Natural killer cell (primary cell): ENCODE measurements at regions not wholly inside any gene's neighbourhood (a gene's known extent, or its start where the extent isn't known, plus 50 kb on each side); places are given as distances from the start of the nearest gene placed in this dataset.

Source experiments
- ATAC-seq, 3 donors: fragments of 150-1000 bp in 2 of 3; fragments of 200-7000 bp in 1 of 3; cut with Tn5 transposase; 1 replicate in 1 of 3; 2 replicates in 2 of 3; pipeline ENCODE4 v1.10.0; 2021; ENCODE audit warnings: mild to moderate bottlenecking in 2 of 3, moderate library complexity in 2 of 3
- DNase-seq, 2 donors: peaks; one replicate each; pipeline versions ENCODE4 v3.0.0 to v3.0.0-alpha.2; 2013 to 2021; ENCODE audit warnings: mixed read lengths in 1 of 2
- H3K27ac ChIP-seq: one replicate; pipeline ENCODE4 v1.5.1; 2013; ENCODE audit warnings: mild to moderate bottlenecking, low read length
- H3K27me3 ChIP-seq: one replicate; pipeline ENCODE4 v1.6.1; 2013; ENCODE audit warnings: low read length; ENCODE audit not compliant: control insufficient read depth, insufficient read depth
- H3K36me3 ChIP-seq: one replicate; pipeline ENCODE4 v1.6.1; 2013; ENCODE audit warnings: low read length; ENCODE audit not compliant: control insufficient read depth, insufficient read depth
- H3K4me1 ChIP-seq: one replicate; pipeline ENCODE4 v1.6.1; 2013; ENCODE audit warnings: low read length; ENCODE audit not compliant: control insufficient read depth, insufficient read depth
- H3K4me3 ChIP-seq: one replicate; pipeline ENCODE4 v1.5.1; 2013; ENCODE audit warnings: low read length
- H3K9me3 ChIP-seq: one replicate; pipeline ENCODE4 v1.6.1; 2013; ENCODE audit warnings: low read length; ENCODE audit not compliant: control insufficient read depth, insufficient read depth
- H3K27ac Mint-ChIP-seq, 2 donors: one replicate each; pipeline ENCODE4 v1.8.0; 2022; ENCODE audit warnings: mild to moderate bottlenecking in 2 of 2, mixed read lengths in 2 of 2, moderate library complexity in 1 of 2
- H3K27me3 Mint-ChIP-seq, 2 donors: one replicate each; pipeline ENCODE4 v1.8.0; 2022; ENCODE audit warnings: low read depth in 2 of 2, mixed read lengths in 2 of 2
- H3K36me3 Mint-ChIP-seq: one replicate; pipeline ENCODE4 v1.8.0; 2022; ENCODE audit warnings: mixed read lengths
- H3K4me1 Mint-ChIP-seq, 2 donors: one replicate each; pipeline ENCODE4 v1.8.0; 2022; ENCODE audit warnings: mixed read lengths in 2 of 2
- H3K4me3 Mint-ChIP-seq: one replicate; pipeline ENCODE4 v1.8.0; 2022; ENCODE audit warnings: mild to moderate bottlenecking, moderate library complexity, mixed read lengths
- H3K9me3 Mint-ChIP-seq, 2 donors: one replicate each; pipeline ENCODE4 v1.8.0; 2022; ENCODE audit warnings: mixed read lengths in 2 of 2
- CTCF ChIP-seq: fragments of 200-600 bp; IDR thresholded peaks from one replicate; pipeline ENCODE4 v1.8.0; 2022; ENCODE audit warnings: antibody characterized with exemption
- WGBS: methylation state at CpG from one replicate; pipeline ENCODE4 v1.1.7; 2013; ENCODE audit warnings: missing lambda C conversion rate; ENCODE audit not compliant: insufficient coverage; 5-methylcytosine and 5-hydroxymethylcytosine counted together
- intact Hi-C: fragments of 100-400 bp; cut with micrococcal nuclease; formaldehyde crosslinking; loops from one replicate; pipeline ENCODE4 v1.14.2; 2022

DNA sequence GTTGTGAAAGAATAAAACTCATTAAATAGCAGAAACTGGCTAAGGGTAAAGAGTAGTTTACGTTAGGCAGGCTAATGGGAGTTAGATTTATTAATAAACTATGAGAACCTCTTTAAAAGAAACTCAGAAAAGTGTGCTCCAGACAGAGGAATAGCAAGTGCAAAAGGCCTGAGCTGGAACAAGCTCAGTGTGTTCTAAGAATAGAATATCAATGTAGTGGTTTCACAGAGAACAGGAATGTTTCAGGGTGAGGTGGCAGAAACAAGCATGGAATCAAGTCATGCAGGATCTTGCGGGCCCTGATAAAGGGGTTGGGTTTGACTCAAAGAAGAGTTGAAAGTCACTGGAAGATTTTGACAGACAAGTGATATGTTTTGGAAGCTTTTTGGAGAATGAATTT, 164.0 kb upstream of the HS3ST3A1 start:
- Mint-ChIP-seq H3K36me3 (no peaks in the 10 kb centered on the region), H3K4me1 (no peaks in the 10 kb centered on the region)
- WGBS, result 90% methylated on average over 2 of the region's 2 CpGs

DNA sequence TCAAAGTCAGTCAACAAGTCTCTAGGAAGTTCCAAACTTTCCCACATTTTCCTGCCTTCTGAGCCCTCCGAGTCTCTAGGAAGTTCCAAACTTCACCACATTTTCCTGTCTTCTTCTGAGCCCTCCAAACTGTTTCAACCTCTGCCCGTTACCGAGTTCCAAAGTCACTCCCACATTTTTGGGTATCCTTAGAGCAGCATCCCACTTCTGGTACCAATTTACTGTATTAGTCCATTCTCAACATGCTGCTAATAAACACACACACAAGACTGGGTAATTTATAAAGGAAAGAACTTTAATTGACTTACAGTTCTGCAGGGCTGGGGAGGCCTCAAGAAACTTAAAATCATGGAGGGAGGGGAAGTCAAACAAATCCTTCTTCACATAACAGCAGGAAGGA, 169.0 kb upstream of the HS3ST3A1 start:
- TF ChIP-seq CTCF, result no peak
- H3K4me3 ChIP-seq, result no peak overlapping the region
- WGBS, result 90% methylated on average over 3 of the region's 3 CpGs
- ATAC-seq (no peak), DNase-seq (no peak)
- no peaks in the 10 kb centered on the region for H3K36me3 ChIP-seq
- Mint-ChIP-seq H3K36me3 (no peaks in the 10 kb centered on the region), H3K27me3 (peaks cover 10 to 22% of the 10 kb centered on the region in 2 donors), H3K4me3 (no peak overlapping the region), H3K9me3 (peaks cover 0 to 7% of the 10 kb centered on the region in 2 donors), H3K4me1 (no peaks in the 10 kb centered on the region), H3K27ac (no peak overlapping the region)
- no peak overlapping the region for H3K27ac ChIP-seq
- peaks cover 13% of the 10 kb centered on the region for H3K9me3 ChIP-seq
- H3K4me1 ChIP-seq, result no peaks in the 10 kb centered on the region
- intact Hi-C loops, result no loop called here
- no peaks in the 10 kb centered on the region for H3K27me3 ChIP-seq

More for the DNA sequence above, 164.0 kb upstream of the HS3ST3A1 start:
- no peaks in the 10 kb centered on the region for H3K4me1 ChIP-seq
- Mint-ChIP-seq H3K9me3 (peaks cover 0 to 5% of the 10 kb centered on the region in 2 donors), H3K4me3 (no peak overlapping the region), H3K27ac (no peak overlapping the region), H3K27me3 (peaks cover 13 to 22% of the 10 kb centered on the region in 2 donors)
- H3K9me3 ChIP-seq, result peaks cover 12% of the 10 kb centered on the region
- H3K27me3 ChIP-seq, result no peaks in the 10 kb centered on the region
- ATAC-seq, result no peak
- intact Hi-C loops, result no loop called here
- no peak overlapping the region for H3K27ac ChIP-seq
- no peak for TF ChIP-seq CTCF
- no peak for DNase-seq
- no peak overlapping the region for H3K4me3 ChIP-seq
- no peaks in the 10 kb centered on the region for H3K36me3 ChIP-seq

DNA sequence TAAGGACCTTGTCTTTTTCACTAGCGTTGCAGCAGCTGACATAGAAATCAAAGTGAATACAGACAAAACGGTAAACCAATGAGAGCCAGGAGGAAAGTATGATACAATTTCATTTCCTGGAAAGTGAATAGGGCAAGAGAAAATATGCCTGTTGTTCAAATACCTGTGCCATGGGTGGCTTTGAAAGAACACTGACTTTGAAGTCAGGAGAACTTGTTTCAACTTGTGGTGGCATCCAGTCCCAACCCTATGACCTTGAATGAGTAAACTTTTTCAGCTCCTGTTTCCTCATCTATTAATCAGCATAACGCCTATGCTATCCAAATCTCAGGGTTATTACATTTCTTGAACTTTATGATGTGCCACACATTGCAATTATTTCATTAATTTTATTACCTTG, 173.7 kb upstream of the HS3ST3A1 start:
- WGBS, result 35% methylated on average over 3 of the region's 3 CpGs
- no peaks in the 10 kb centered on the region for H3K36me3 Mint-ChIP-seq
- no peaks in the 10 kb centered on the region for H3K27me3 Mint-ChIP-seq
- Histone ChIP-seq H3K27me3 (no peaks in the 10 kb centered on the region), H3K27ac (no peak overlapping the region), H3K4me3 (no peak overlapping the region), H3K36me3 (no peaks in the 10 kb centered on the region), H3K4me1 (no peaks in the 10 kb centered on the region), H3K9me3 (peaks cover 3% of the 10 kb centered on the region)
- H3K4me3 Mint-ChIP-seq, result no peak overlapping the region
- DNase-seq (no peak), ATAC-seq (no peak)
- intact Hi-C loops, result no loop called here
- H3K27ac Mint-ChIP-seq, result no peak overlapping the region
- no peaks in the 10 kb centered on the region for H3K4me1 Mint-ChIP-seq
- peaks cover 0 to 4% of the 10 kb centered on the region in 2 donors for H3K9me3 Mint-ChIP-seq
- no peak for TF ChIP-seq CTCF

DNA sequence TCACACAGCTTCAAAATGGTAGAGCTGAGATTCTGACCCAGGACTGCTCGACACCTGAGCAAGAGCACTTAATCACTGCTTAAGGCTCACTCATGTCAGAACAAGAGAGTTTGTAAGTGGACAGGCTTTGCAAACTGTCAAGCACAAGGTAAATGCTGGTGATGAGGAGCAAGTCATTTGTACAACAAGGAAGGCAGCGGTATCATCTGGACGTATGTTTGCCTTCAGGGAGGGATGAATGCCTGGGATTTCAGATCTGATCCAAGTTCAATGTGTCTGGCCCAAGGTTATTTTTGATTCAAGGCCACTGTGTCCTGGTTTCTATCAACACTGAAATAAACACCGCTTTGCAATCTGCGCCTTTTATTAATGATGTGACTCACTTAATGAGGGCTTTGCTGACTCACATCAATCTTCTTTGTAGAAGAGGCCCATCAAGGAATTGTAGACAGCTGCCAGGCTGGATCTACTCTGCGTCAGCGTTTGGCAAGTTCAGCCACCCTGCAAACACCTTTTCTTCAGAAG, 174.4 kb upstream of the HS3ST3A1 start:
- no peak overlapping the region for H3K4me3 Mint-ChIP-seq
- intact Hi-C loops, result no loop called here
- H3K27me3 Mint-ChIP-seq, result no peaks in the 10 kb centered on the region
- DNase-seq (no peak), ATAC-seq (no peak)
- no peaks in the 10 kb centered on the region for H3K4me1 Mint-ChIP-seq
- no peak overlapping the region for H3K27ac ChIP-seq
- H3K27me3 ChIP-seq, result no peaks in the 10 kb centered on the region
- H3K4me3 ChIP-seq, result no peak overlapping the region
- H3K36me3 ChIP-seq, result no peaks in the 10 kb centered on the region
- H3K9me3 ChIP-seq, result no peaks in the 10 kb centered on the region
- H3K36me3 Mint-ChIP-seq, result no peaks in the 10 kb centered on the region
- 92% methylated on average over 7 of the region's 7 CpGs for WGBS
- no peak overlapping the region for H3K27ac Mint-ChIP-seq
- no peaks in the 10 kb centered on the region for H3K4me1 ChIP-seq
- no peaks in the 10 kb centered on the region for H3K9me3 Mint-ChIP-seq
- no peak for TF ChIP-seq CTCF
